IMR-90 (cell line): ENCODE measurements at regions not wholly inside any gene's neighbourhood (a gene's known extent, or its start where the extent isn't known, plus 50 kb on each side); places are given as distances from the start of the nearest gene placed in this dataset.

Experiments
- CTCF ChIP-seq: conservative IDR thresholded peaks from 2 replicates; pipeline ENCODE4 v1.5.1; 2012; ENCODE audit warnings: mild to moderate bottlenecking, low read depth, low read length, improper control_type of control experiment
- MAZ ChIP-seq: IDR thresholded peaks from 2 replicates; pipeline ENCODE4 v1.6.1; 2012; ENCODE audit warnings: low read depth, mild to moderate bottlenecking, low read length, improper control_type of control experiment, moderate library complexity, borderline replicate concordance
- POLR2A ChIP-seq: IDR thresholded peaks from 2 replicates; pipeline ENCODE4 v1.6.1; 2012; ENCODE audit warnings: mild to moderate bottlenecking, low read depth, low read length
- RFX5 ChIP-seq: IDR thresholded peaks from 2 replicates; pipeline ENCODE4 v1.8.0; 2012; ENCODE audit warnings: low read depth, mild to moderate bottlenecking, low read length, moderate library complexity

DNA sequence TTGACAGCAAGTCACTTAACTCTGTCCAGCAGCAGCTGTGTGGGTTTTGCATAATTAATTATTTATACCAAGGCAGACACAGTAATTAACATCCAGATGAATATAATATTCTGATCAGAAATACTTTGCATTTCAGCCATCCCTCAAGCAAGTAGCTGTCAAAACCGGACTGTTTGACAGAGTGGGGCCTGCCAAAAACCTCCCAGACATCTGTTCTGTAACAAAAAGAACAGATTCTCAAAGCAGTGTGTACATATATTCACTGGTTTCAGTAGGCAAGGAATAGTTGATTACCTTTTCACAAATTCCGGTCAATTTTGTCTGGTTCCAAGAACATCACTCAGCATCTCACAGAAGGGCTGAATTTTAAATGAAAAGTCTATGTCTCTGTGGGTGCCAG, 291.6 kb downstream of the CMPK2 start:
- no peak for TF ChIP-seq CTCF
- TF ChIP-seq MAZ = no peak
- no peak for TF ChIP-seq POLR2A
- no peak for TF ChIP-seq RFX5
